Fibroblast of skin of scalp (primary cell): ENCODE measurements at regions not wholly inside any gene's neighbourhood (a gene's known extent, or its start where the extent isn't known, plus 50 kb on each side); places are given as distances from the start of the nearest gene placed in this dataset.
"Not testable (repeated sequence)": the region's sequence is repeated elsewhere in the genome, so short reads cannot be mapped to it uniquely, and the experiment has no call there.

Experiments
- DNase-seq: peaks from one replicate; pipeline ENCODE4 v3.0.0-alpha.2; 2013

DNA sequence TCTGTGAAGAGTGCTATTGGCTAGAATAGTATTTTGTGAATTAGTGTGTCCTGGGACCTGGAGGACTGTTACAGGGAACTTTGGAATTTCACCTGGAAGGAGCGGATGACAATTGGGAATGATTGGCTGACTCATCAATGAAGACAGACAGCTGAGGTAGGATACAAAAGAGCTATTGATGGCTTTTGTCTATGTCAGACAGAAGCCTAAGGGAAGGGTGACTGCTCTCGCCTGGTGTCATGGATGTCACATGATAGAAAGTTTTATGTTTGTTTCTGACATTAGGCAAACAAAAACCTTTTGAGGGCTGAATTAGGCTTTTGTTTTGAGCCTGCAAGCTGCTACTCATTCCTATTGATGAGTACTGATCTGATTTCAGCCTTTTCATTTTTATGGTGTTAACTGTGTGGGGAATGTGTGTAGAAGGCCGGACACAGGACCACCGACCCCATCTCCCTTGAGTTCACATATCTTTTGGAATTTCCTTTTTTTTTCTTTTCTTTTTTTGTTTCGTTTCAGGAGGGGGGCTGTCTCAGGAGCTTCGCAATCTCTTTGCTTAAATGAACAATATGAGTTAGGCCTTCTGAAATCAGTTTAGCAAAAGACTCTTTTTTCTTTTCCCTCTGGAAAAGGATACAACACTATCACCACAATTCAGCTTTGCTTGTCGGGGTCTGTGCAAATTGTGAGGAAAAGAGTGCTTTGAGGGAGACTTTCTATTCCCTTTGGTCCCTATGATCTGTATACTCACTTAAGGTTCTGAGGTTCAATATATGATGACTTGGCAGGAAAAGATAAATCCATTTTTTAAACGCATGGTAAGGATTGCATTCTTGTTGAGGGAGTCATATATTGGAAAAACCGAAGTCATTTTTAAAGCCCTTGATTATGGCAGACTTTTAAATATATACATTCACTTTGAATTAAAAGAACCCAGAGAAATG is 207.9 kb upstream of the FIGN start:
- no peak for DNase-seq

DNA sequence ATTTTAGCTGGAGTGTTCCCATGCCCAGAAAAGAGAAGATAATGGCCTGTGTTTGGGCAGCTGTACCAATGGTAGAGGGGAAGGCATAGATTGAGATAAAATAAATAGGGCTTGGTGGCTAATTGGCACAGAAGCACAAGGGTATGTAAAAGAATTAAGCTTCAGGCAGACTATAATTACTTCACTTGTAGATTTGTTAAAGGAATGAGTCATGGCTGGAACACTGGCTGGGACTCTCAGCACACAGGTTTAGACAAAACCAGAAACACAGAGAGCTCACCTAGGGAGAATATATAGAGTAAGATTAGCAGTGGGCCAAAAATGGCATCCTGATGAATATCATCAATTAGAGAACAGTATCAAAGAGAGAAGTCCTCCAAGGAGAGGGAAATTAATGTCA is 198.3 kb upstream of the FIGN start:
- no peak for DNase-seq

- DNase-seq, result no peak
Measured at GRCh38 chr2:163919717-163920116, 183.9 kb upstream of the FIGN start.

GRCh38 chr2:163914486-163914885 is 178.7 kb upstream of the FIGN start:
- DNase-seq, result not testable (repeated sequence)

GRCh38 chr2:163913532-163913944 is 177.7 kb upstream of the FIGN start:
- DNase-seq, result not testable (repeated sequence)

- no peak for DNase-seq
Measured at GRCh38 chr2:163909411-163910080, 173.7 kb upstream of the FIGN start.

DNA sequence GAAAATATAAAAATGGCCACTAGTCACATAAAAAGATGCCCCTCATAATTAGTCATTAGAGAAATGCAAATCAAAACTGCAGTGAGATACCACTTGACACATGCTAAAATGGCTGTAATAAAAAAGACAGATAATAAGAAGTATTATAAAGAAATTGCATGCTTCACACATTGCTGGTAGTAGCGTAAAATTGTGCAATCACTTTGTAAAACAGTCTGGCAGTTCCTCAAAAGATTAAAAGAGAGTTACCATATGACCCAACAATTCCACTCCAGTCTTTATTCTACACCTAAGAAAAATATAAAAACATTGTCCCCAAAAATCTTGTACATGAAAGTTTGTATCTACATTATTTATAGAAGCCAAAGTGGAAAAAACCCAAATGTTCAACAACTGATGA is 170.6 kb upstream of the FIGN start:
- DNase-seq, result no peak

- no peak for DNase-seq
Measured at GRCh38 chr2:163897799-163898198, 162.0 kb upstream of the FIGN start.

DNA sequence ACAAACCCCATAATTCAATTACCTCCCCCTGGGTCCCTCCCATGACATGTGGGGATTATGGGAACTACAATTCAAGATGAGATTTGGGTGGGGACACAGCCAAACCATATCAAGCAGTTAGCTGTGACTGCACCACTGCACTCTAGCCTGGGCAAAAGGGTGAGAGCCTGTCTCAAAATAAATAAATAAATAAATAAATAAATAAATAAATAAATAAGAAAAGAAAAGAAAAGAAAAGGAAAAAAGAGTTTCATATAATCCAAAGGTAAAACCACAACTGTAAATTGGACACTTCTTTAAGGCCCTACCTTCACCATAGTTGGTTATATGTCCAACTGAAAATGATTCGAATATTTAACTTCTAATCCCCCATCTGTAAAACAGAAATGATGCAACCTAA is 157.6 kb upstream of the FIGN start:
- DNase-seq, result not testable (repeated sequence)

- no peak for DNase-seq
Measured at GRCh38 chr2:163888591-163888990, 152.8 kb upstream of the FIGN start.

- DNase-seq, result no peak
Measured at GRCh38 chr2:163887182-163887581, 151.4 kb upstream of the FIGN start.

GRCh38 chr2:163884416-163884815 is 148.6 kb upstream of the FIGN start:
- peak; percentile 9 for DNase-seq

DNA sequence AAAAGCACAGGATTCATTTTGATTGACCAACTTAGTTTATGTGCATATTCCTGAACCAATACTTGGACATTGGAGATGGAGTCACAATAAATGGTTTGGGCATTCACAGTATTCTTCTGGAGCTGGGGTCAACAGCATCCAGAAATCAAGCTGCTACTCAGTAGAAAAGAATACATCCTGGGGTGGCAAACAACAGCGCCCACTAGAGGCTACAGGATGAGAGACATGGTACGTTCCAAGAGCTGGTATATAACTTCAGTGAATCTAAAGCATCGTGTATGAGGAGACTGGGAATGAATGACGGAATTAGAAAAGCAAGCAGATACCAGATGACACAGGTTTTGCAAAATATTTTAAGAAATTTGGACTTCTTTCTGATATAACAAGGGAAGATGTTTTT is 142.9 kb upstream of the FIGN start:
- peak; percentile 8 for DNase-seq

- DNase-seq, result peak; percentile 77
Measured at GRCh38 chr2:163877316-163877715, 141.5 kb upstream of the FIGN start.

- DNase-seq, result no peak
Measured at GRCh38 chr2:163863073-163863472, 127.3 kb upstream of the FIGN start.

DNA sequence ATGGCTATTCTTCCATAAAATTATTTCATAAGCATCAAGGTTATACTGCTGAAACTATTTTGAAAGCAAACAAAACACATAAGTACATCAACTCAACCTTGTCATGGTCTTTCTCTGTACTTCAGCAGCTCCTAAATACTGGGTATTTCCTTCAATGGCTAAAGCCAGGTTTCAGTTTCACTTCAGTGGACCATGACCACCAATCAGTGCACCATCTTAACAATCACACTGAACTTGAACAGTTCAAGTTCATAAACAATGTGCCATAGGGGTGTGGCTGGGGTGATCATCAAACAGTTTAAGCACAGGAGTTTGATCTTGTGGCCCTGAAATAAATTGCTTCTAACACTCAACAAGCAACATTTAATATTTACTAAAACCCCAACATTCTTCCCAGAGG is 124.1 kb upstream of the FIGN start:
- no peak for DNase-seq

DNA sequence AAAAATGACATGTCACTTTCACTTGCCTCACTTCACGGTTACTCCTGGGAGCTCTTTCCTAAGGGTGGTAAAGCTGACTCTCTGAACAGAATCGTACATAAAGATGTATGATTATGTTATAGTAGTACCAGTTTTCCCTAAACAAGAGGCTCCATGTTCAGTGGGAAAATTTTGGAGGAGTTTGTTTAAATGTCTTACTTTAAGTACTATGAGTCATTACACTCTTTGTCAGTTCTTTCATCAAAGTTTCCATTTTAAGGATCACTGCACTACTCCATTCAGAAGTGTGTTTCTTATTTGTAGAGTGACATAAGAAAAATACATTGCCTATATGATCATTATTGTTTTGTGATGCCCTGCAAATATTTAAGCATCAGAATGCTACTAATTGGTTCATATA is 121.1 kb upstream of the FIGN start:
- DNase-seq, result no peak

GRCh38 chr2:163852616-163853015 is 116.8 kb upstream of the FIGN start:
- no peak for DNase-seq

DNA sequence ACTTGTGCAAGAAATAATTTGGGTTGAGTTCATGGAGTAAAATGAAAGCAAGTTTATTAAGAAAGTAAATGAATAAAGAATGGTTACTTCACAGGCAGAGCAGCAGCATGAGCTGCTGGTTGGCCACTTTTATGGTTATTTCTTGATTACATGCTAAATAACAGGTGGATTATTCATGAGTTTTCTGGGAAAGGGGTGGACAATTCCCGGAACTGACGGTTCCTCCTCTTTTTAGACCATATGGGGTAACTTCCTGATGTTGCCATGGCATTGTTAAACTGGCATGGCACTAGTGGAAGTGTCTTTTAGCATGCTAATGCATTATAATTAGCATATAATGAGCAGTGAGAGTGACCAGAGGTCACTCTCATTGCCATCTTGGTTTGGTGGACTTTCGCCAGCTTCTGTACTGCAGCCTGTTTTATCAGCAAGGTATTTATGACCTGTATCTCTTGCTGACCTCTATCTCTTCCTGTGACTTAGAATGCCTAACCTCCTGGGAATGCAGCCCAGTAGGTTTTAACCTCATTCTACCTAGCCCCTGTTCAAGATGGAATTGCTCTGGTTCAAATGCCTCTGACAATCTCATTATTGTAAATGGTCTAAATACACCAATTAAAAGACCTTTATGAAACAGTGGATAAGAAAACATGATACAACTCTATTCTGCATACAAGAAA is 114.1 kb upstream of the FIGN start:
- no peak for DNase-seq

- no peak for DNase-seq
Measured at GRCh38 chr2:163838890-163839289, 103.1 kb upstream of the FIGN start.

DNA sequence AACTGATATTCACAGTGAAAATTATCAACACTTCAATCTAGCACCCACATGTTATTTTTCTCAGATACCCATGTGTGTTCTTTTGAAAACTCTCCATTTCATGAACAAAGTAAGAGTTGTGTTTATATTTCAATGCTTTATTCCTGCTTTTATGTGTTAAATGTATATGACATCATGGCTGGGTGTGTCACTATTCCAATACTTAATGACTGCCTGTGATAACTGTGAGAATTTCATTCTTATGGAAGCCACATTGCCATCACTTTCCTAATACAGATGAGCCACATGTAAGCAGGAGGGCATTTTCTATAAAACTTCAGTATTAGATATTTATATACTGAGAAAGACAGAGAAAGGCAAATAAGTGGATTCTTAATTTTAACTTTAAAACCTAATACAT is 100.4 kb upstream of the FIGN start:
- no peak for DNase-seq

- no peak for DNase-seq
Measured at GRCh38 chr2:163834841-163835240, 99.0 kb upstream of the FIGN start.

DNA sequence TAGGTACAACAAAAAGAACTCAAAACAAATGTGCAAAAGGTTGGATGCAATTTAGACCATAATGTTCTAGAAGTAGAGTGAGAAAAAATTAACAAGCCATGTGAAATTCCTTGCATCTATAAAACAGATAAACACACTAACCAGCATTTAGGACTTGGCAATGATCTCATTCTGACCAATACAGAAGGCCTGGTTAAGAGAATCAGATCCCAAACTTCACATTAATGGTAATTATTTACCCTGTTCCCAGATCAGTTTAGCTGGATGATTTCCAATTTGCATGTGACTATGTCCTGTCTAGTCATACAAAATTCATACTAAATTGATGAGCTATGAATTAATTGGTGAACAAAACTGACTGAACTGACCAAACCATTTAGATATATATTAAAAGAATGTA is 98.4 kb upstream of the FIGN start:
- no peak for DNase-seq
